Calu3 (cell line): ENCODE measurements at regions not wholly inside any gene's neighbourhood (a gene's known extent, or its start where the extent isn't known, plus 50 kb on each side); places are given as distances from the start of the nearest gene placed in this dataset.

ENCODE experiments used
- BruUV-seq: library from RNA; stranded (reverse); fragments of 400-500 nt; replicated peaks from 2 replicates; lab custom pipeline; 2021; lab: Mats Ljungman, UMichigan
- CTCF ChIA-PET: fragments of 300-600 bp; sonication (Branson Sonifier 250); formaldehyde crosslinking; loops from one replicate; lab custom pipeline; 2022; ENCODE audit warnings: antibody characterized with exemption; lab: Charles Lee
- DNase-seq: peaks from one replicate; pipeline ENCODE4 v3.0.0; 2022
- H3K27ac Mint-ChIP-seq: one replicate; pipeline ENCODE4 v1.8.0; 2022; ENCODE audit warnings: mixed read lengths; ENCODE audit not compliant: unreplicated experiment
- H3K27me3 Mint-ChIP-seq: one replicate; pipeline ENCODE4 v1.8.0; 2022; ENCODE audit warnings: mixed read lengths; ENCODE audit not compliant: unreplicated experiment
- H3K36me3 Mint-ChIP-seq: one replicate; pipeline ENCODE4 v1.8.0; 2022; ENCODE audit warnings: mild to moderate bottlenecking, moderate library complexity, mixed read lengths; ENCODE audit not compliant: insufficient read depth, unreplicated experiment
- H3K4me1 Mint-ChIP-seq: one replicate; pipeline ENCODE4 v1.8.0; 2022; ENCODE audit warnings: mild to moderate bottlenecking, low read depth, mixed read lengths; ENCODE audit not compliant: unreplicated experiment
- H3K4me3 Mint-ChIP-seq: one replicate; pipeline ENCODE4 v1.8.0; 2022; ENCODE audit warnings: mild to moderate bottlenecking, low read depth, moderate library complexity, mixed read lengths; ENCODE audit not compliant: unreplicated experiment
- H3K9me3 Mint-ChIP-seq: one replicate; pipeline ENCODE4 v1.8.0; 2022; ENCODE audit warnings: low read depth, mixed read lengths; ENCODE audit not compliant: unreplicated experiment
- intact Hi-C: fragments of 100-400 bp; cut with micrococcal nuclease; formaldehyde crosslinking; loops from one replicate; pipeline ENCODE4 v1.10.0; 2022; ENCODE audit not compliant: unreplicated experiment
- TF ChIP-seq, protein P1 (sequence below): fragments of 200-600 bp; IDR thresholded peaks from one replicate; pipeline ENCODE4 v1.8.0; 2022; ENCODE audit warnings: antibody characterized with exemption; ENCODE audit not compliant: unreplicated experiment

DNA sequence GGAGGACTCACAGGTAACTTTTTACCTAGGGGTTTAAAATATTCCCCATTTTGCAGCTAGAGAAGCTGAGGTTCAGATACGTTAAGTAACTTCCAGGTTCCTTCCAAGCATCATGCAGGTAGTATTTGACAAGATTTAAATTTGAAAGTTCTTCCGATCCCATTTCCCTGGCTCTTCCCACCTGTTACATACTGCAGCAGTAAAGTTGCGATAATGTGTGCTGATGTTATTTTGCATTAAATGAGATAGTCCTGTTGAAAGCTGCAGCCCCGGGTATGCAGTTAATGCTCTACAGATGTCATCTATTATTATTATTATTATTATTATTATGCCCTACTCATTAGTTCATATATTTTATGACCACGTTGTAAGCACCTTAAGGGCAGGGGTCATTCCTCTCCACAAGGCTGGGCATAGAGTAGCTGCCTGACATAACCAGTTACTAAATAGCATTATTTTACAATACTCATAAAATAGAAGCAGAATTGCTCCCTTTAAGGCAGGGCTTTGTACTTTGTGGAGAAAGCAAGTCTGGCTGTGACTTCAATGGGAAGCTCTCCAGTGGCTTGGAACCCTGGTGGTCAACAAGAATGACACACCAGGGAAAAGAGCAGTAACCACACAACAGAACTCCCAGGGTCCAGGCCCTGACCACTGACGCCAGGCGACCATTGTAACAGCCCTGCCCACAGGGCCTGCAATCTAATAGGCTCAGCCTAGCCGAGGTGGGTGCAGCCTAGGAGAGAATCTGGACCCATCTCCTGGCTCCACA, 90.8 kb upstream of the CALM2 start:
- H3K9me3 Mint-ChIP-seq, result no peaks in the 10 kb centered on the region
- BruUV-seq, result no TSS peak
- no peak overlapping the region for H3K4me3 Mint-ChIP-seq
- peaks cover 7% of the 10 kb centered on the region for H3K36me3 Mint-ChIP-seq
- peaks cover 34% of the 10 kb centered on the region for H3K4me1 Mint-ChIP-seq
- H3K27me3 Mint-ChIP-seq, result no peaks in the 10 kb centered on the region
- DNase-seq, result no peak
- H3K27ac Mint-ChIP-seq, result no peak overlapping the region
- intact Hi-C loops, result no loop called here
- TF ChIP-seq, protein P1, sequence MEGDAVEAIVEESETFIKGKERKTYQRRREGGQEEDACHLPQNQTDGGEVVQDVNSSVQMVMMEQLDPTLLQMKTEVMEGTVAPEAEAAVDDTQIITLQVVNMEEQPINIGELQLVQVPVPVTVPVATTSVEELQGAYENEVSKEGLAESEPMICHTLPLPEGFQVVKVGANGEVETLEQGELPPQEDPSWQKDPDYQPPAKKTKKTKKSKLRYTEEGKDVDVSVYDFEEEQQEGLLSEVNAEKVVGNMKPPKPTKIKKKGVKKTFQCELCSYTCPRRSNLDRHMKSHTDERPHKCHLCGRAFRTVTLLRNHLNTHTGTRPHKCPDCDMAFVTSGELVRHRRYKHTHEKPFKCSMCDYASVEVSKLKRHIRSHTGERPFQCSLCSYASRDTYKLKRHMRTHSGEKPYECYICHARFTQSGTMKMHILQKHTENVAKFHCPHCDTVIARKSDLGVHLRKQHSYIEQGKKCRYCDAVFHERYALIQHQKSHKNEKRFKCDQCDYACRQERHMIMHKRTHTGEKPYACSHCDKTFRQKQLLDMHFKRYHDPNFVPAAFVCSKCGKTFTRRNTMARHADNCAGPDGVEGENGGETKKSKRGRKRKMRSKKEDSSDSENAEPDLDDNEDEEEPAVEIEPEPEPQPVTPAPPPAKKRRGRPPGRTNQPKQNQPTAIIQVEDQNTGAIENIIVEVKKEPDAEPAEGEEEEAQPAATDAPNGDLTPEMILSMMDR, result no peak
- CTCF ChIA-PET, result no interaction called here

DNA sequence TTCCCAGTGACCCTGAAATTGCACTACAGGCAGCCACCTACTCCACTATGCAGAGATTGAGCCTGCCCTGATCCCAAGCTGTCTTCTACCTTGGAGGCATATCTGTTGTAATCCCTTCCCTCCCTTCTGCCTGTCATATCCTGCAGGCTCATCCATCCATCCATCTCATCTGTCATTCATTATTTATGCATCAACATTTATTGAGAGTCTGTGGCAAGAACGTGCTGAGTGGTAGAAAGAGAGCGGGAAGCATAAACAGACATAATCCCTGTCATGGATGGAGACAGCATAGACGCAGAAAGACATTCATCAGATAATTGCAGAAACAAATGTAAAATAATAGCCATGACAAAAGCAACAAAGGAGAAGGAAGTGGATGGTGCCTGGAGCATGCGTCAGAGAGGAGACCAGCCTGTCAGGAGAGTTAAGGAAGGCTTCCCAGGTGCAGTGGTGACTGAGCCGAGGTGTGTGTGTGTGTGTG, 89.5 kb upstream of the CALM2 start:
- Mint-ChIP-seq H3K4me1 (peaks cover 21% of the 10 kb centered on the region), H3K36me3 (peaks cover 5% of the 10 kb centered on the region), H3K27ac (no peak overlapping the region), H3K27me3 (no peaks in the 10 kb centered on the region), H3K4me3 (no peak overlapping the region), H3K9me3 (no peaks in the 10 kb centered on the region)
- intact Hi-C loops, result no loop called here
- BruUV-seq, result no TSS peak
- DNase-seq, result no peak
- TF ChIP-seq, protein P1, result no peak
- CTCF ChIA-PET, result no interaction called here

DNA sequence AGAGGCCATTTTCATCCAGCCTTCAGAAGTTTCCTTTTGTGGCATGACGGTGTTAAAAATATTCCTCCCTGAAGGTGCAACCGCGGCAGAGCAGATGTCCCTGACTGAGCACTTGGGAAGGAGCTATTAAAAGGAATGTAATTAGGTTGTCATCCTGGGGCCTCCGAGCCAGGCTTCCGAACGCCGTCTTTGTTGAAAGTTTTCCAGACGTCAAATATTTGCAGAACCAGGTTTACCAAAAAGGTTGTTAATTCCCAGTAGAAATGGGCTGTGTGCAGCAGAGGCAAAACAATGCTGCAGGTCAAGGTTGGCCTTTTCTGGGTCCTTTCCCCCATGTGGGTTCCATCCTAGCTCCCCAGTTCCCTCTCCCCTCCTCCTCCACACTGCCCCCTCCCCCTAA, 88.8 kb upstream of the CALM2 start:
- TF ChIP-seq, protein P1, result no peak
- intact Hi-C loops, result no loop called here
- no peaks in the 10 kb centered on the region for H3K27me3 Mint-ChIP-seq
- no peak overlapping the region for H3K27ac Mint-ChIP-seq
- H3K9me3 Mint-ChIP-seq, result no peaks in the 10 kb centered on the region
- no peak for DNase-seq
- peaks cover 16% of the 10 kb centered on the region for H3K4me1 Mint-ChIP-seq
- H3K36me3 Mint-ChIP-seq, result peaks cover under 1% of the 10 kb centered on the region
- CTCF ChIA-PET, result no interaction called here
- BruUV-seq, result no TSS peak
- no peak overlapping the region for H3K4me3 Mint-ChIP-seq

DNA sequence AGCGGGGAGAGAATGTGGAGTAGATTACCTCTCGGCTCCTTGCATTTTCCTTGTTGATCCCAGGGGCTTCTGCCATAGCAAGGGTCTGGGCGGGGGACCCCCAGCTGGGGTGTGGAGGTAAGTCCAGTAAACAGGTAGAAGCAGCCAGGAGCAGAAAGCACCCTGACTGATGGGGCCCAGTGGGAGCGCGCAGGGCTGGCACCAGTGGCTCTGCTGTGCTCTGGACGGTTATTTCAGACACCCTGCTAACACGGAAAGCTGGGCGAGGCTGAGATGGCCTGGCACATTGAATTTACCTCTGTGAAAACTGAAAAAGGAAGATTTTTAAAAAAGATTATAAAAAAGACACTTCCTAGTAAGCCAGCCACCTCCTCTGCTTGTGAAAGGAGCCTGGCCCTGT, 88.4 kb upstream of the CALM2 start:
- Mint-ChIP-seq H3K9me3 (no peaks in the 10 kb centered on the region), H3K36me3 (no peaks in the 10 kb centered on the region), H3K4me3 (no peak overlapping the region), H3K27me3 (no peaks in the 10 kb centered on the region), H3K27ac (no peak overlapping the region), H3K4me1 (peaks cover 16% of the 10 kb centered on the region)
- CTCF ChIA-PET, result no interaction called here
- intact Hi-C loops, result no loop called here
- no peak for DNase-seq
- TF ChIP-seq, protein P1, result no peak
- no TSS peak for BruUV-seq
